ENCODE measurements at regions not wholly inside any gene's neighbourhood (a gene's known extent, or its start where the extent isn't known, plus 50 kb on each side); places are given as distances from the start of the nearest gene placed in this dataset.

- TF ChIP-seq CTCF (conservative IDR thresholded peaks at IDR 0.05; ENCODE audit: low read length): no peak
- no peak for TF ChIP-seq EZH2phosphoT487 (IDR thresholded peaks at IDR 0.05; ENCODE audit: borderline replicate concordance)
Measured at GRCh38 chr3:106144030-106144429, 275.2 kb upstream of the CBLB start.
